GM21526 (cell line): ENCODE measurements at regions not wholly inside any gene's neighbourhood (a gene's known extent, or its start where the extent isn't known, plus 50 kb on each side); places are given as distances from the start of the nearest gene placed in this dataset.

ENCODE experiments used
- ATAC-seq: cut with Tn5 transposase; IDR thresholded peaks from one replicate; pipeline ENCODE4 v1.9.1; 2021; ENCODE audit warnings: moderate library complexity; ENCODE audit not compliant: unreplicated experiment, low FRiP score

DNA sequence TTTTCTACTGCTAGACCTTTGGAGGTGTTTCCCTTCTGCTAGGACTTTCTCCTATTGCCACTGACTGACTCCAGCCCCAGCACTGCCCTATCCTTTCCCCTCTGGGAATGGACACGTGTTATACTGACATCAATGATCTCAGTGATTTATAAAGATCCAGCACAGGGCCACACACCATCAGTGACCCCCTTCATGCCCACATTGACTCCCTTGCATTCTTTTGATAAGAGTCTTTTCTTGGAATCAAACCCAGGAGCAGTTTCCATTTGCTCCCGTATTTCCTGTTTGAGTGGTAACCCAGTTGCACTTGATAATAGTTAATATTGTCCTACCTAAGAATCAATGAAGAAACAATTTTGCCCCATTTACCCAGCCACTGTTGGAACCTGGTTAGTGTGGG lies 501.0 kb upstream of the USP24 start:
- no peak for ATAC-seq

DNA sequence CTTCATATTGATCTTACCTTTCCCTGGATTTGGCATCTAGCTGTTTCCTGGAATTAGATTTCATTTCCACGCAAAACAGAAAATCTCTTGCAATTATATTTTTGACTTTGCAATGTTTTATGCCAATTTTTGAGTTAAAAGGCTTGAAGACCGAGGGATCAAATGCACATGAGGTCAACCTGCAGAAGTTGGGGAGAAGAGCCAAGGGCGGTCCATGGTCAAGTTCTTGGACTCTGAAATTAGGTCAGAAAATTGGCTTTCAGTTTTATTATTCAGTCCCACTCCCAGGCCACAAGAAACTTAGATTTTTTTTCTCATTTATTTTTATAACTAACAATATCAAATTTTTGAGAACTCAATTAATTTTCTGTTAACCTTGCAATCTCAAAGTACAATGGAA lies 499.1 kb upstream of the USP24 start:
- ATAC-seq, result no peak

DNA sequence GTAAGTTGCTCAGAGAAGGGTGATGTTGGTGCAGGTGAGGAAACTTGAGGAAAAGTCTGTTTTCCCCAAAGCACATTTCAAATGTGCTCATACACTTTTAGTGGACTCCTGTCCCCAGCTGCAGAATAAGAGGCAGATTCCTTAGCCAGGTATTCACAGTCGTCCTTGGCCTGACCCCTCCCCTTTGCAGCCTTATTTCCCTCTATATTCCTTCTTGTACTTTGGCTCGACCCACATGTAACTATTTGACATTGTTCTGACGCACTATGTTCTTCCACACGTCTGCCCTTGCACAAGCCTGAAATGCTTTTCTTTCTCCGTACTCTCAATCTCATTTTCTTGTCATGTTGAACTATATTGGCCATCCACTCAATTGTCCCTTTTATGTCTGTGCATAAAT lies 498.4 kb upstream of the USP24 start:
- ATAC-seq, result no peak

DNA sequence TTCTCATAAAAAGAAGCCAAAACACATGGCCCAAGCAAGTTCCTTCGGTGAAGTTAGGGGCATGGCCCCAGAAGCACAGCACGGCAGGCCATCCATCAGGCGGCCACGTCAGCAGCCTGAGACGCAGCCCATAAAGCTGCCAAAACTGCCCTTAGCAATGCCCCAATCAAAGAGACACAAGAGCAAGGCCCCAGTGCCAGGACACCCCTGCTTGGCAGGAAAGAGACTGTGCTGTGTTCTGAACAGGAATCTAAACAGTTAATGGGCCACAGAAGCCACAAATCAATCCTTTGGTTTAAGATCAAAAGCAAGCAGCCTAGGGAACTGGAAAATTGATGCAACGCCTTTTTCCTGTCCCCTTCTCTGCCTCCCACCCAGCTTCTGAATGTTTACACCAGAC lies 497.0 kb upstream of the USP24 start:
- ATAC-seq, result no peak

DNA sequence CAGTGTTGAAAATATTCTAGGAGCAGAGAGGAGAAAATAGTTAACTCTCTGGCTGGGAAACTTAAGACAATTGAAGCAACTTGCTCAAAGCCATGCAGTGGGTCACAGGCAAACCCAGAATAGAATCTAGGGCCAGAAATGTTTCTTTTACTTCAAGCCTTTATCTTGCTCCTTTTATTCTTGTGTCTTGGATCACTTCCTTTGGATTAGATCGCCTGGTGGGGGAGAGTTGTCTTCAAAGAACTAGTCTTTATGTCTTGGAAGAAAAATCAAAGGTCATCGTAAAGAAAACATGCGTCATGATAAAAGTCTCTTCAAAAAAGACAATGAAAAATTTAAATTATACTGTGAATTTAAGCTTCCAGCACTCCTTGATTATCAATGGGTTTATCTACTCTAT lies 493.6 kb upstream of the USP24 start:
- ATAC-seq, result no peak

DNA sequence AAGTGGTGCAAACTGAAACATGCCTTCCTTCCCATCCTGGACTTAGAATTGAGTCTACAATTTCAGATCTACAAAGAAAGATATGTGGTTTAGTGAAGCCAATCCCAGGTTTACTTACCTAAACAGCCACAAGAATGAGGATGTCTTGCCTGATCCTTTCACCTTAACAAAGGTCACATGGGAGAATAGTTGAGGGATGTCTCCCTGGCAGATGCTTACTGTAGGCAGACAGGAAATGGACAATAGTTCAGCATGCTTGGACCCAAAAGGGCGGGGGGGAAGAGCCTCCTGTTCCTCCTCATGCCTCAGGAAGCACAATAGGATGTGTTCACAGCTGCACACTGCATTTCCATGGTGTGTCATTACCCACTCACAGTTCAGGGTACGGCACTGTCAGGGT lies 492.7 kb upstream of the USP24 start:
- no peak for ATAC-seq

DNA sequence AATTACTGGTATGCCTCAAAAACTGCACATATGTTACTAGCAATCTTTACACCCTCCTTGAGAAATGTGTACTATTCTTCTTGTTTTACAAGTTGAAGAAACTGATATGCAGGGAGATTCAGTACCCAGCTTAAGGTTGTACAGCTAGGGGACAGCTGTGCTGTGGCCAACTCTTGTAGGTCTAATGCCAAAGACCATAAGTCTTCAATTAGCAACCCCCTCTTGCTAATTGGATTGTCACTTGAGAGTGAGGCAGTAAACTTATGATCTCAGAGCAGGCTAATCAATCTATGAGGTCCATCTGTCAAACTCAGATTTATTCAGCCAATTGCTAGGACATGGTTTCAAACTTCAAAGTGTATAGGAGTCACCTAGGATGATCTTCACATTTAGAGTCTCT lies 492.0 kb upstream of the USP24 start:
- no peak for ATAC-seq

DNA sequence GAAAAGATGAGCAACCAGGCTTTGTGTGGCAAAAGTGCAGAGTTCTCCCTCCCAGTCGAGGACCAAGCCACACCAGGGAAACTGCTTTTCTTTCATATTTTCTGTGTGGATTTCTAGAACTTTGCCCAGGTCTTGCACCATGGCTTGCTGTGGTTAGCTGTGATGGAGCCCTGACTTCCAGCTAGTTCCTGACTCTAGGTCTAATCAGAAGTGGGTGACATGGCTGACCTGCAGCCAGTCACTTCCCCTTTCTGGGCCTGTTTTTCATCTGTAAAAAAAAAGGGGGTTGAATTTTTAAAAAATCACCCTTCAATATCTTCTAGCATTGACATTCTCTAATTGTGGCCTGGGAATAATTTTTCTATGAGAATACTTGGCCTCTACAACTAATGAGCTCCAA lies 491.2 kb upstream of the USP24 start:
- ATAC-seq, result no peak

DNA sequence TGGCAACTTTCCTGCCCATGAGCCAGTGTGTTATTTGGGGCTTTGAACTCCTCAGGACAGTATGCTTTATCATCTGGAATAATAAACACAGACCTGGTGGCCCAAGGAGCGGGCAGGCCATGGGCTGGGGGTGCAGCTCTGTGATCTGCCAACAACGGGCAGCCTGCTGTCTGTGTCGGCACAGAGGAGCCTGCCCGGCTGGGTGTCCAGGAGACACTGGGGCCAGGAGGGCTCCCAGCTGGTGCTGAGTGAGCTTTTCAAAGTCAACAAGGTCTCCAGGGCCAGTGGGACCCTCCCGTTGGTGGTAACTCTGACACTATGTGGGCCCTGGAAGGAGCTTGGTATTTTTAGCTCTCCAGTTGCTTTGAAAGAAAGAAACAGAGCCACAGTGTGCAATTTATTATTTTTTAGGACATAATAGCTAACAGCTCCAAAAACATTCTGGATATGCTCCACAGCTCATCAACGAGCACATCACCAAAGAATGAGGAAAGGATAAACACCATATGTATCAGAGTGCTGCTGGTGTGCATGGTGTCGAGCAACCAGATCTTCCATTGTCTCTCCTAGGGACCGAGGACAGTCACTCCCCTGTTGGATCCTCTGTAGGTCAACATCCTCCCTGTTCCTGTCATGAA lies 488.7 kb upstream of the USP24 start:
- ATAC-seq, result no peak

DNA sequence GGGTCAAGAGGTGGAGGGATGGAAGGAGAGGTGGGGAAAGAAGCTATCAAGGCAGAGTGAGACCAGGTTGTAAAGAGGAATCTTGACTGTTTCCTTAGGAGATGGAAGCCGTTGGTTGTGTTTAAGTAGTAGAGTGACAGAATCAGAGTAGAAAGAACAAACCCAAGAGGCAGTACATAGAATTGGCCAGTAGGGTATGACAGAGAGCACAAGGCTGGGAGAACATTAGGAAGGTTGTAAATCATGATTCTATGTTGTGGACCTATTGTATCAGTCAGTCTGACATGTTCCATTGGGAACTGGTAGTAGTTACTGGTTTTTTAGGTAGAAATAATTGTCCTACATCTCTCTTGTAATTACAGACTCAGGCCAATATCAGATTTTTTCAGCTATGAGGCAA lies 486.9 kb upstream of the USP24 start:
- peak; percentile 87 for ATAC-seq

DNA sequence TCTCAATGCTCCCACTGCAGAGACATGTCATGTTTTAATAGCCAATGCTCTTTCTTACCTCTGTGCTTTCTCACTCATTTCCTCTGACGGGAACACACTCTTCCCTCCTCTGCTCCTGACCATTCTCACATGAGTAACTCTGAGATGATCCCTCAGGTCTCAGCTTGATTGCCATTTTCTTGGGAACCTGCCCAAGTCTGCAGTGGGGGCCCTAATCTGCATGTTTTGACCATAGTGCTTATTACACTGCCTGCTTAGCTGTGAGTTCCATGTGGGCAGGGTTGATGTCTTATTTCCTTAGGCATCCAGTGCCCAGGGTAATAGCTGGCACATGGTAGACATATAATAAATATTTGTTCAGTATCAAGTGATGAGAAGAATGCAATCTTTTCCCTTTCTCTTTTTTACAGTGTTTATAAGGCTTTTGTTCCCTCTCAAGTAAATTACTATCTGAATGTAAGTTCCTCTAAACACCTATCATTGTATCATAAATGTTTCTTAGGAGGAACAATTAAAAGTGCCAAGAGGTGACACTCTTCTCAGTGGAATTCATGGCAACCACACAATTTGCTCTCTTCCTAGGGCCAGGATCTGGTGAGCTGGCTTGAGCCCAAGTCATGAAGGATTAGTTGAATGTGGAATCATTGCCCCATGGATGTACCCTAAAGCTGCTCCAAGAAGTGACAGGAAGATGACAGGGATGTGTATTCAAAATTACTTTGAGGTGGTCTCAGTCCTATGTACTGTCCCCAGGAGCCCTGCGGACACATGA lies 485.4 kb upstream of the USP24 start:
- ATAC-seq, result no peak

DNA sequence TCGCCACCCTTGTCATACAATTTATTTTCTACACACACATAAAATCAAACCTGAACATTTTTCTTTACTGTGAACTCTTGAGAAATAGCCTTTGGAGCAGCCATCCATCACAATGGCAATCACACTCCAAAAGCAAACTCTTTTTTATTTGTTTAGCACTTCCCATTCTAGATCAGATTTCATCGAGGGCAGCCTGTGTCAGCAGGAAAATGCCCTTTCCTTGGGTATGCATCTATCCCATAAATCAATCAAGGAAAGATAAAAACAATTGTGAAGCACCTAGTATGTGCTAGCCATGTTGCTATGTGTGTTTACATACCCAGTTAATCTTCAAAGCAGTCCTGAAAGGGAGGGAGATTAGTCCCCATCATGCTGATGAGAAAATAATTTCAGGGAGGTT lies 484.1 kb upstream of the USP24 start:
- no peak for ATAC-seq

DNA sequence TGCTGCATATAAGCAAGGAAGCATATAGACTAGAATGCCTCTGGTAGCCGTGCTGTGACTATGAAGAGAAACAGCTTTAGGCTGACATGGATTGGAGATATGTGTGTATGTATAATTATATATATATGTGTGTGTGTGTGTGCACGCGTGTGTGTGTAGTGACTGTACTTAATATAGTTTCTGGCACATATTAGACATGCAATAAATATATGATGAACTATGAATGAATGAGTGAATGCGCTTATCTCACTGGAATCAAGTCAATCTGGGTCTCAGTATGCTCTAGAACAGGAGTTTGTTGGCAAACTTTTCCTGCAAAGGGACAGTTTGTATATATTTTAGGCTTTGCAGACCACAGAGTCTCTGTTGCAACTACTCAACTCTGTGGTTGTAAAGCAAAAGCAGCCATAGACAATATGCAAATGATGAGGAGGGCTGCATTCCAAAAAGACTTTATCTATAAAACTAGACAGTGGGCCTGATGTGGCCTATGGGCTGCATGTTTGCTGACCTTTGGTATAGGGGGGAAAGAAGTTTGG lies 482.9 kb upstream of the USP24 start:
- no peak for ATAC-seq

DNA sequence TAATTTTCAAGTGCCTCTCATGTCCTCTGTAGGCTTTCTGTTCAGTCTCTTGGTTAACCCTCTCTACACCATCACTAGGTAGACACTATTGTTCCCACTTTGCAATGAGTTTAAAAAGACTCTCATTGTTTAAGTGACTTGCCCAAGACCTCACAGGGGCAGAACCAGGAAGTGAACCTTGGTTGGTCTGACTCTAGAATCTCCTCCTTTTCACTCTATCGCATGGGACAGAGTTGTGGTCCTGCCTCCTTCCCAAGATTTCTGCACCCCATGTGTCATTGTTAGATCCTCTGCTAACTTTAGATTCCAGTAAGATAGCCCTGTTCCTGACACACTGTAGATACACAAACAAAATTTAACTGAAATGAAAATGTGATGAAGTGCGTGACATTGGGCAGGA lies 481.7 kb upstream of the USP24 start:
- ATAC-seq, result no peak

DNA sequence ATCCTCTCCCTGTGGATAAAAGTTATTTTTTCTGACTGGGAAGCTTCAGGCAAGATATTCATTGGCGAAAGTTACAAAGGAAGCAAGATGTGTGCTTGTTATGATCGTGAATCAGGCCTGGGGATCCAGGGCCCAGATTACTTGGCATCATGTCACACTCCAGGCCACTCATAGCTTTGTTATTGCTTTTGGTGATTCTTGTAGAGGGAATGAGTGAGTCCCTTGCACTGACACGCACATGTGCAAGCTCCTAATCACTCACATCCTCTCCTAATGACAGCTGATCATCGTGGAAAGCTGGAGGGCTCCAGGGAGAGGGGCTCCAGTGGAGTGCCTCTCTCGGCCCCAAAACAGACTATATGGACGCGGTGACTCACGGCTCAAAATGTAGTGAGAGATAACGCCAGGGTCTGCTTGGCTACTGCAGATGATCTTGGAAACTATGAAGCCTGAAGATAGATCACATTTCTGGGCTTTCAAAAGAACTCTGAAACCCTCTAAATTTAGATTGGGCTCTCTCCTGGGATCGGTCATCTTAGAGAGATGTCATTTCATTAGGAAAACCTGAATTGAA lies 481.1 kb upstream of the USP24 start:
- no peak for ATAC-seq

DNA sequence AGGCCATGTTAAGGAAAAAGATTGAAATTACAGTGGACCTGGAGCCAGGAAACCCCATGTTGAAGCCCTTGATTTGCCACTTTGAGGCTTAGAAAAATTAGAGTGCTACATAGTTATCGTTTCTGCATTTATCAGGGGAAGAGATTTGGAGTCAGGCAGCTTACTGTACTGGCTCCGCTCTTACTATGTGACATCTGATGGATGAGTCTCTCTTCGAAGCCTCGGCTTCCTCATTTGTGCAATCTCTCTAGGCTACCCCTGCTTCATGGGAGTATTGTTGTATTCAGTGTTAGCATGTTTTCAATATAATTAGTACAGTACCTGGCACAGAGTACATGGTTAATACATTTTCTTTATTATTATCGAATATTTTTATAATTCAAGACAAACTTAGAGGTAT lies 480.4 kb upstream of the USP24 start:
- ATAC-seq, result no peak

DNA sequence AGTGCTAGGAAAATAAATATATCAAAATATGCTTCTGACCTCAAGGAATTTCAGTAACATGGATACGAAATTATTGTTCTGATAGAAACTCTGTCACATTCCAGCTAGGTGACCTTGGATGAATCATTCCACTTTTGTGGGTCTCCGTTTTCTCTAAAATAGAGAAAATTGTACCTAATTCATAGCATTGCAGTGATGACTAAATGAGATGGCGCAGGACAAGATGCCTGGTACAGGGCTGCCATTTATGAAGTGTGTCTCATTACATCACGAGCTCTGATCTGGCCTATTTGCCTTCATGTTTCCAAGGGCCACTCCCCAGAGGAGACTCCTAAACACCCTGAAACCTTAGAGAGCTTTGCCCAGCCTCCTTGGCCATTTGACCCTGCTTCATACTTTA lies 480.0 kb upstream of the USP24 start:
- no peak for ATAC-seq

DNA sequence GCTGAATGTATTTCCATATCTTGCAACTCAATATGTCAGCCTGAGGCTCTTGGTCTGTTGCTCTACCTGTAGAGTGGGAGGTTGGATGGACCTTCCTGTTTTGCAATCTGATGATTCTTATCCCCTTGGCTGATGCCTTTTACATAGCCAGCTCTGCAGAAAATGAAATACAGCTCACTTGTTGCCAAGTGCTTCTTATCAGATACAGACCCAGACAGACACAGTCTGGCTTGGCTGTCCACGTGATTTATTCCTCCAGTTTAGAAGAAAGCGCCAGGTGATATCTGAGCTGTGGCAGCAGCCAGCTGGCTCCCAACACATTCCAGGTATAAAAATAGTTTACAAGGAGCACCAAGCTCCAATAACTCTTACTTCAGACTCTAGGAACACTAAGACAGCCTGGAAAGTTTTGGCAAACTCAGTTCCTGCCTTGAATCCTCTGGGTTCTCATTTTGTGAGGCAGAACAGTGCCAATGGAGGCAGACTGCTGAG lies 479.2 kb upstream of the USP24 start:
- no peak for ATAC-seq

DNA sequence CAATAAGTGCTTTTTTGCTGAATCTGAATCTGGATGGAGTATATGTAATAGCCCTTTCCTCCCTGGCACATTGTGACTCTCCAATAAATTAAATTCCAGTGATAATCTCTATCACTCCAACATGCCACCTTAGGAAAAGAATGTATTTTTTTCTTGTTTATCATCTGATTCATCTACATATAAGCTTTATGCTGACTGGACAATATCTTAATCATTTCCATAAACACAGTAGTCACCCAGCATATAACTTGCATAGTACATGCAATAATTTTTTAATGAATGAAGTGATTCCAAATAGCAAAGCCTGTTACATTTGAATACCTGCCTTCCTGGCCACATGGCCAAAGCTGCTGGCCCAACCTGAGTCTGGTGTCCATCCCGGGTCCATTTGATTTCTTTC lies 477.6 kb upstream of the USP24 start:
- ATAC-seq, result no peak

DNA sequence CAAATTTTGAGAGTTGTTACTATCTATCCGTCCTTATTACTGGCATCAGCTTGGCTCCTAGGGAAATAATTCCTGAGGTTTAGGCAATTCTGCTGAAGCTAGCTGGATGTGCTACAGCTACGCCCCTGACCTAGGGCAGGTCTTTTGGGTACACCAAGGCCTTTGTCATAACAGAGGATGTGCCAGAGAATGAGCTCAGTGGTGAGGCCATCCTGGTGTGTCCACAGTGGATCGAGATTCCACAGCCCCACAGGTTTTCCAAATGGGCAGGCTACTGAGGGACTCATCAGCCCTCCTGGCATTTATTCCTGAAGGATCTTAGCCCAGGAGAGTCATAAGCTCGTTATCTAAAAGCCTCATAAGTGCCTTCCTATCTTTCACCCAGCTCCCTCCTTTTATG lies 475.2 kb upstream of the USP24 start:
- ATAC-seq, result no peak

DNA sequence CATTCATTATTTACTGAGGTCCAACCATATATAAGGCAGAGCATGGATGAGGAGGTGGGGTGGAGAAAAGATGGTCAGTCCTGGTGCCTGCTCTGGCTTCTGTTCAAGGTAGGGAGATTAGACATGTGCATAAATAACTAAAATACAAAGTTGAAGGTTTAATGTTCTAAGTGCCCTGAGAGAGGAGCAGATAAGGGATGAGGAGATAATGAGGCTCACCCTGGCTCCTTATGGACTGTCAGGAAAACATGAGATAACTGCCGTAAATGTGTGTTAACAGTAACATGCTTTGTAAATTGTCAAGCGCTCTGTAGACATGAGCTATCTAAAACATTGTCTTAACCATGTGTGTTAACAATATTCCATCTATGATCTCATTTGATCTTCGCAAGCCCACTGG lies 474.6 kb upstream of the USP24 start:
- no peak for ATAC-seq

DNA sequence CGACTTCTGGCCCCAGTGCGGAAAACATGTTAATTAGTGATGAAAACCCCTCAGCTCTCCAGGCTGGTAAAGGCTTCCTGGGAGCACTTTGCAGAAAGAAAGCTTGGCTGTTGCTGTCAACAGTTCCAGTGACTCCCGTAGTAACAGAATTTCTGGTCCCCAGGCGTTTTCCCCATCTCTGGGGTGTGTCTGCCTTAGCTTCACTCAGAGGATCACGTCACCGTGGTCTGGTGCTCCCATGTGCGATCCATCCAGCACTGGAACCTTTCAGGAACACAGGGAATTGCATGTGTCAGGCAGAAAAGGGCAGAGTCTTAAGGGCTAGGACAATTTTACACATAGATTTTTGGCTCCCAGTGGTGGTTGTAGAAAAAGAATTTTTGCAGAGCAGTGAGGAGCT lies 470.4 kb upstream of the USP24 start:
- no peak for ATAC-seq
